ENCODE measurements at regions not wholly inside any gene's neighbourhood (a gene's known extent, or its start where the extent isn't known, plus 50 kb on each side); places are given as distances from the start of the nearest gene placed in this dataset.

GRCh38 chr10:69750725-69751124 is 51.0 kb upstream of the COL13A1 start:
- peaks cover 28% of the 10 kb centered on the region for H3K27me3 Mint-ChIP-seq (ENCODE audit: low read depth, unreplicated experiment)
- H3K27ac Mint-ChIP-seq (ENCODE audit: unreplicated experiment) = no peak overlapping the region
- no peaks in the 10 kb centered on the region for H3K9me3 ChIP-seq (ENCODE audit: insufficient read depth, low read depth, low read length)
- H3K4me1 Mint-ChIP-seq (ENCODE audit: low read depth, unreplicated experiment) = peaks cover 9% of the 10 kb centered on the region
- H3K4me3 ChIP-seq (ENCODE audit: insufficient read depth, low read depth, low read length) = no peak overlapping the region
- H3K4me2 ChIP-seq (ENCODE audit: low read length) = no peak overlapping the region
- no peak for TF ChIP-seq EZH2 (IDR thresholded peaks at IDR 0.05; ENCODE audit: insufficient read depth, low read length)
- TF ChIP-seq CTCF (IDR thresholded peaks at IDR 0.05; ENCODE audit: insufficient read depth, low read depth, low read length) = no peak
- no peaks in the 10 kb centered on the region for H3K9me3 Mint-ChIP-seq (ENCODE audit: unreplicated experiment)
- no peak overlapping the region for H3K4me3 Mint-ChIP-seq (ENCODE audit: unreplicated experiment)
- no peak overlapping the region for H3K9ac ChIP-seq (ENCODE audit: low read length)
- H2AFZ ChIP-seq (ENCODE audit: low read depth, low read length) = no peak overlapping the region
- DNase-seq (ENCODE audit: low read depth) (no peak), FAIRE-seq (no peak)
- no peaks in the 10 kb centered on the region for H3K36me3 ChIP-seq (ENCODE audit: insufficient read depth, low read length)
- H3K4me1 ChIP-seq (ENCODE audit: insufficient read depth, low read length) = peaks cover 7% of the 10 kb centered on the region
- H4K20me1 ChIP-seq (ENCODE audit: insufficient read depth, low read length) = no peaks in the 10 kb centered on the region
- no peaks in the 10 kb centered on the region for H3K79me2 ChIP-seq (ENCODE audit: insufficient read depth, low read length)
- H3K27me3 ChIP-seq (ENCODE audit: insufficient read depth, low read length) = peaks cover 6% of the 10 kb centered on the region
- peaks cover 2% of the 10 kb centered on the region for H3K36me3 Mint-ChIP-seq (ENCODE audit: low read depth, unreplicated experiment)
- no peak overlapping the region for H3K27ac ChIP-seq (ENCODE audit: low read depth, low read length)

- peaks cover 4% of the 10 kb centered on the region for H3K27me3 ChIP-seq (ENCODE audit: insufficient read depth, low read length)
- H3K9ac ChIP-seq (ENCODE audit: low read length) = no peak overlapping the region
- peaks cover 25% of the 10 kb centered on the region for H3K27me3 Mint-ChIP-seq (ENCODE audit: low read depth, unreplicated experiment)
- H3K9me3 Mint-ChIP-seq (ENCODE audit: unreplicated experiment) = no peaks in the 10 kb centered on the region
- no peak overlapping the region for H2AFZ ChIP-seq (ENCODE audit: low read depth, low read length)
- TF ChIP-seq EZH2 (IDR thresholded peaks at IDR 0.05; ENCODE audit: insufficient read depth, low read length) = no peak
- no peak for TF ChIP-seq CTCF (IDR thresholded peaks at IDR 0.05; ENCODE audit: insufficient read depth, low read depth, low read length)
- FAIRE-seq (no peak), DNase-seq (ENCODE audit: low read depth) (no peak)
- no peak overlapping the region for H3K4me2 ChIP-seq (ENCODE audit: low read length)
- no peak overlapping the region for H3K27ac ChIP-seq (ENCODE audit: low read depth, low read length)
- H3K4me3 Mint-ChIP-seq (ENCODE audit: unreplicated experiment) = no peak overlapping the region
- no peaks in the 10 kb centered on the region for H3K36me3 ChIP-seq (ENCODE audit: insufficient read depth, low read length)
- no peaks in the 10 kb centered on the region for H3K79me2 ChIP-seq (ENCODE audit: insufficient read depth, low read length)
- no peaks in the 10 kb centered on the region for H3K9me3 ChIP-seq (ENCODE audit: insufficient read depth, low read depth, low read length)
- H4K20me1 ChIP-seq (ENCODE audit: insufficient read depth, low read length) = no peaks in the 10 kb centered on the region
- H3K4me1 ChIP-seq (ENCODE audit: insufficient read depth, low read length) = peaks cover 7% of the 10 kb centered on the region
- peaks cover 9% of the 10 kb centered on the region for H3K4me1 Mint-ChIP-seq (ENCODE audit: low read depth, unreplicated experiment)
- no peak overlapping the region for H3K4me3 ChIP-seq (ENCODE audit: insufficient read depth, low read depth, low read length)
- H3K27ac Mint-ChIP-seq (ENCODE audit: unreplicated experiment) = no peak overlapping the region
- H3K36me3 Mint-ChIP-seq (ENCODE audit: low read depth, unreplicated experiment) = peaks cover 2% of the 10 kb centered on the region
Observed at GRCh38 chr10:69751214-69751613, 50.5 kb upstream of the COL13A1 start.

Measured in astrocyte (in vitro differentiated cells and primary cell).